ENCODE measurements at regions not wholly inside any gene's neighbourhood (a gene's known extent, or its start where the extent isn't known, plus 50 kb on each side); places are given as distances from the start of the nearest gene placed in this dataset.

DNA sequence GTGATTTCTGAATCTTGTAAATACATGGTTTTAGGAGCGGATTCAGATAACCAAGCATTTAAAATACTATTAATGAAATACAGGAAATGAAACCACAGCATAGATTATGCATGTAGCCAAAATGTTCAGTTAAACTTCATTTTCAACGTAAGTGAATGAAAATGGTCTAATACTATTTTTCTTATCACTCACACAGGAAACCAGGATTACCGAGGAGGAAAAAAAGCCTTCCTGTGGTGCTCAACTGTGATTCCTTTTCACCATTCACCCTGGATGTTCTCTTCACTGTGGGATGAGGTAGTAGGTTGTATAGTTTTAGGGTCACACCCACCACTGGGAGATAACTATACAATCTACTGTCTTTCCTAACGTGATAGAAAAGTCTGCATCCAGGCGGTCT is 83.4 kb upstream of the ZNF169 start:
- peak; percentile 62 for DNase-seq (ENCODE audit: low read depth, low spot score)
- H3K36me3 ChIP-seq (ENCODE audit: control insufficient read depth in 2 of 2, extremely low read depth in 1 of 2, insufficient read depth in 2 of 2, low read length in 2 of 2), result peaks cover 4 to 19% of the 10 kb centered on the region in 2 experiments

More for the DNA sequence above, 83.4 kb upstream of the ZNF169 start:
- Histone ChIP-seq H4K20me1 (replicated peaks; ENCODE audit: control insufficient read depth, extremely low read depth, insufficient read depth, low read length) (peaks cover 45% of the 10 kb centered on the region), H3K9me1 (replicated peaks; ENCODE audit: control insufficient read depth, extremely low read depth, insufficient read depth, low read length) (peaks cover 3% of the 10 kb centered on the region), H3K9ac (replicated peaks; ENCODE audit: extremely low read depth, insufficient read depth, low read length) (peak overlapping the region; percentile 17), H3K4me1 (ENCODE audit: control insufficient read depth, extremely low read depth, insufficient read depth, low read length) (peaks cover 45% of the 10 kb centered on the region), H3K79me2 (ENCODE audit: control insufficient read depth, insufficient read depth, low read length) (peaks cover 82% of the 10 kb centered on the region), H3K27ac (ENCODE audit: insufficient read depth, low read depth, low read length) (peak overlapping the region; percentile 10), H3K4me3 (replicated peaks in 1 of 3; ENCODE audit: insufficient read depth in 1 of 3, low read depth in 1 of 3, low read length in 3 of 3) (peak overlapping the region in 1 of 3 experiments; percentile 46), H2AFZ (ENCODE audit: low read depth, low read length) (no peak overlapping the region), H3K4me2 (ENCODE audit: insufficient read depth, low read length) (peak overlapping the region; percentile 92), H3K27me3 (ENCODE audit: control insufficient read depth in 2 of 2, insufficient read depth in 2 of 2, low read length in 2 of 2) (no peaks in the 10 kb centered on the region), H3K9me3 (replicated peaks; ENCODE audit: control insufficient read depth, insufficient read depth, low read length) (no peaks in the 10 kb centered on the region)
- POLR2A ChIA-PET, result no interaction called here
- FAIRE-seq, result peak; percentile 54
- CTCF ChIA-PET, result no interaction called here
- intact Hi-C loops (cut with micrococcal nuclease) (loop anchor here (1.0 to 2.0 kb wide), 2 partner anchors 8 to 111 kb away; no protein-coding TSS in a partner anchor), dilution Hi-C loops (cut with MboI; ENCODE audit: extremely low pct_ligation_motif_present, low sequenced_read_pairs) (no loop called here)
- TF ChIP-seq MYC (IDR thresholded peaks at IDR 0.05; ENCODE audit: low read depth, low read length), result no peak
- TF ChIP-seq, protein P1, sequence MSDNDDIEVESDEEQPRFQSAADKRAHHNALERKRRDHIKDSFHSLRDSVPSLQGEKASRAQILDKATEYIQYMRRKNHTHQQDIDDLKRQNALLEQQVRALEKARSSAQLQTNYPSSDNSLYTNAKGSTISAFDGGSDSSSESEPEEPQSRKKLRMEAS (IDR thresholded peaks at IDR 0.05; ENCODE audit: insufficient read depth, insufficient read length), result no peak
- TF ChIP-seq POLR2AphosphoS5 (IDR thresholded peaks at IDR 0.05; ENCODE audit: insufficient read depth, low read depth, low read length), result peak; percentile 59
- TF ChIP-seq, protein P2, sequence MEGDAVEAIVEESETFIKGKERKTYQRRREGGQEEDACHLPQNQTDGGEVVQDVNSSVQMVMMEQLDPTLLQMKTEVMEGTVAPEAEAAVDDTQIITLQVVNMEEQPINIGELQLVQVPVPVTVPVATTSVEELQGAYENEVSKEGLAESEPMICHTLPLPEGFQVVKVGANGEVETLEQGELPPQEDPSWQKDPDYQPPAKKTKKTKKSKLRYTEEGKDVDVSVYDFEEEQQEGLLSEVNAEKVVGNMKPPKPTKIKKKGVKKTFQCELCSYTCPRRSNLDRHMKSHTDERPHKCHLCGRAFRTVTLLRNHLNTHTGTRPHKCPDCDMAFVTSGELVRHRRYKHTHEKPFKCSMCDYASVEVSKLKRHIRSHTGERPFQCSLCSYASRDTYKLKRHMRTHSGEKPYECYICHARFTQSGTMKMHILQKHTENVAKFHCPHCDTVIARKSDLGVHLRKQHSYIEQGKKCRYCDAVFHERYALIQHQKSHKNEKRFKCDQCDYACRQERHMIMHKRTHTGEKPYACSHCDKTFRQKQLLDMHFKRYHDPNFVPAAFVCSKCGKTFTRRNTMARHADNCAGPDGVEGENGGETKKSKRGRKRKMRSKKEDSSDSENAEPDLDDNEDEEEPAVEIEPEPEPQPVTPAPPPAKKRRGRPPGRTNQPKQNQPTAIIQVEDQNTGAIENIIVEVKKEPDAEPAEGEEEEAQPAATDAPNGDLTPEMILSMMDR (IDR thresholded peaks at IDR 0.05; ENCODE audit: extremely low read depth in 1 of 2, insufficient read depth in 1 of 2, low read depth in 1 of 2, low read length in 2 of 2), result no peak
- no peak for TF ChIP-seq EZH2 (IDR thresholded peaks at IDR 0.05; ENCODE audit: borderline replicate concordance, low read depth, low read length, severe bottlenecking)
- no peak for TF ChIP-seq JUN (IDR thresholded peaks at IDR 0.05; ENCODE audit: borderline replicate concordance, insufficient read depth, insufficient read length, low read depth)
- TF ChIP-seq GATA2 (IDR thresholded peaks at IDR 0.05; ENCODE audit: insufficient read depth, insufficient read length, low read depth, low read length), result peak; percentile 56
- peak; percentile 39 for TF ChIP-seq FOS (IDR thresholded peaks at IDR 0.05; ENCODE audit: borderline replicate concordance, insufficient read depth, low read length)
- TF ChIP-seq POLR2A (IDR thresholded peaks at IDR 0.05; ENCODE audit: low read depth, low read length), result no peak
- no TSS peak for BruUV-seq (replicated peaks)
